ENCODE measurements at regions not wholly inside any gene's neighbourhood (a gene's known extent, or its start where the extent isn't known, plus 50 kb on each side); places are given as distances from the start of the nearest gene placed in this dataset.
A peak's percentile ranks its signal among the peaks of the same experiment; 100 is the strongest.

- no peak for TF ChIP-seq CTCF (conservative IDR thresholded peaks at IDR 0.05; ENCODE audit: low read length)
- H3K4me3 ChIP-seq (ENCODE audit: low read length) = no peak overlapping the region
- DNase-seq (ENCODE audit: low read depth) = no peak
Measured at GRCh38 chr3:150308481-150309256, 99.4 kb upstream of the TSC22D2 start.

- no peak overlapping the region for H3K4me3 ChIP-seq (ENCODE audit: low read length)
- no peak for TF ChIP-seq CTCF (conservative IDR thresholded peaks at IDR 0.05; ENCODE audit: low read length)
- DNase-seq (ENCODE audit: low read depth) = no peak
Measured at GRCh38 chr3:150308037-150308319, 100.1 kb upstream of the TSC22D2 start.

GRCh38 chr3:150307311-150308036 lies 100.6 kb upstream of the TSC22D2 start:
- no peak for TF ChIP-seq CTCF (conservative IDR thresholded peaks at IDR 0.05; ENCODE audit: low read length)
- no peak for DNase-seq (ENCODE audit: low read depth)
- no peak overlapping the region for H3K4me3 ChIP-seq (ENCODE audit: low read length)

- DNase-seq (ENCODE audit: low read depth) = no peak
- no peak for TF ChIP-seq CTCF (conservative IDR thresholded peaks at IDR 0.05; ENCODE audit: low read length)
- H3K4me3 ChIP-seq (ENCODE audit: low read length) = no peak overlapping the region
Measured at GRCh38 chr3:150306906-150307305, 101.2 kb upstream of the TSC22D2 start.

- H3K4me3 ChIP-seq (ENCODE audit: low read length) = no peak overlapping the region
- no peak for DNase-seq (ENCODE audit: low read depth)
Measured at GRCh38 chr3:150306083-150306482, 102.0 kb upstream of the TSC22D2 start.

GRCh38 chr3:150303768-150304167 lies 104.3 kb upstream of the TSC22D2 start:
- TF ChIP-seq CTCF (conservative IDR thresholded peaks at IDR 0.05; ENCODE audit: low read length) = 0 out of 2 replicates have a peak, but pooled peaks have one; percentile 11
- H3K4me3 ChIP-seq (ENCODE audit: low read length) = no peak overlapping the region
- no peak for DNase-seq (ENCODE audit: low read depth)

More at GRCh38 chr3:150306083-150306482, 102.0 kb upstream of the TSC22D2 start:
- TF ChIP-seq CTCF (conservative IDR thresholded peaks at IDR 0.05; ENCODE audit: low read length) = no peak

- DNase-seq (ENCODE audit: low read depth) = no peak
- no peak overlapping the region for H3K4me3 ChIP-seq (ENCODE audit: low read length)
- no peak for TF ChIP-seq CTCF (conservative IDR thresholded peaks at IDR 0.05; ENCODE audit: low read length)
Measured at GRCh38 chr3:150302246-150302645, 105.9 kb upstream of the TSC22D2 start.

All from AG10803 (cell line).